CD4-positive, alpha-beta T cell treated with Interleukin-6 for 4 hours (primary cell): ENCODE measurements at regions not wholly inside any gene's neighbourhood (a gene's known extent, or its start where the extent isn't known, plus 50 kb on each side); places are given as distances from the start of the nearest gene placed in this dataset.
"Not testable (repeated sequence)": the region's sequence is repeated elsewhere in the genome, so short reads cannot be mapped to it uniquely, and the experiment has no call there.

Experiments used
- DNase-seq: peaks from one replicate; pipeline ENCODE4 v3.0.0-alpha.2; 2020; ENCODE audit warnings: mixed read lengths

- no peak for DNase-seq
Measured at GRCh38 chr21:28156590-28156989, 836.1 kb downstream of the LTN1 start.

GRCh38 chr21:28154121-28154520 lies 838.6 kb downstream of the LTN1 start:
- no peak for DNase-seq

GRCh38 chr21:28152732-28153131 lies 839.9 kb downstream of the LTN1 start:
- no peak for DNase-seq

- no peak for DNase-seq
Measured at GRCh38 chr21:28151758-28152157, 840.9 kb downstream of the LTN1 start.

- no peak for DNase-seq
Measured at GRCh38 chr21:28150778-28151177, 841.9 kb downstream of the LTN1 start.

- DNase-seq, result no peak
Measured at GRCh38 chr21:28148400-28149064, 844.1 kb downstream of the LTN1 start.

GRCh38 chr21:28144653-28145052 lies 848.0 kb downstream of the LTN1 start:
- no peak for DNase-seq

GRCh38 chr21:28144089-28144488 lies 848.6 kb downstream of the LTN1 start:
- no peak for DNase-seq

GRCh38 chr21:28142697-28143096 lies 850.0 kb downstream of the LTN1 start:
- no peak for DNase-seq

GRCh38 chr21:28138272-28138671 lies 854.4 kb downstream of the LTN1 start:
- no peak for DNase-seq

GRCh38 chr21:28136656-28137255 lies 855.9 kb downstream of the LTN1 start:
- DNase-seq, result no peak

- DNase-seq, result no peak
Measured at GRCh38 chr21:28135646-28136045, 857.0 kb downstream of the LTN1 start.

- DNase-seq, result no peak
Measured at GRCh38 chr21:28133116-28133515, 859.6 kb downstream of the LTN1 start.

GRCh38 chr21:28132713-28133112 lies 860.0 kb downstream of the LTN1 start:
- no peak for DNase-seq

- DNase-seq, result no peak
Measured at GRCh38 chr21:28127175-28127785, 865.4 kb downstream of the LTN1 start.

- no peak for DNase-seq
Measured at GRCh38 chr21:28126521-28127174, 866.0 kb downstream of the LTN1 start.

GRCh38 chr21:28124541-28124940 lies 868.1 kb downstream of the LTN1 start:
- DNase-seq, result no peak

GRCh38 chr21:28118570-28118969 lies 874.1 kb downstream of the LTN1 start:
- DNase-seq, result no peak

GRCh38 chr21:28114986-28115385 lies 877.7 kb downstream of the LTN1 start:
- not testable (repeated sequence) for DNase-seq

- DNase-seq, result no peak
Measured at GRCh38 chr21:28113718-28114117, 879.0 kb downstream of the LTN1 start.

GRCh38 chr21:28112511-28112910 lies 880.2 kb downstream of the LTN1 start:
- no peak for DNase-seq

- no peak for DNase-seq
Measured at GRCh38 chr21:28111151-28111619, 881.5 kb downstream of the LTN1 start.

GRCh38 chr21:28110716-28111115 lies 882.0 kb downstream of the LTN1 start:
- no peak for DNase-seq

- DNase-seq, result no peak
Measured at GRCh38 chr21:28110074-28110473, 882.6 kb downstream of the LTN1 start.
